GM23338 (cell line): ENCODE measurements at regions not wholly inside any gene's neighbourhood (a gene's known extent, or its start where the extent isn't known, plus 50 kb on each side); places are given as distances from the start of the nearest gene placed in this dataset.

ENCODE experiments used
- ATAC-seq: fragments of 200-7000 bp; cut with Tn5 transposase; 3 replicates; pipeline ENCODE4 v1.9.1; 2020
- DNase-seq: peaks from one replicate; pipeline ENCODE4 v3.0.0-alpha.2; 2015; ENCODE audit warnings: low spot score
- H2AFZ ChIP-seq: fragments of 200-600 bp; sonication (generic); 2 replicates; pipeline ENCODE4 v1.8.0; 2016; ENCODE audit warnings: antibody characterized with exemption, mild to moderate bottlenecking, moderate library complexity
- H3F3A ChIP-seq: fragments of 200-600 bp; sonication (generic); replicated peaks from 2 replicates; pipeline ENCODE4 v1.8.0; 2017; ENCODE audit warnings: antibody characterized with exemption, mixed run types, low read depth
- H3K27ac ChIP-seq: fragments of 200-600 bp; sonication (generic); 2 replicates; pipeline ENCODE4 v1.6.1; 2016; ENCODE audit warnings: low read depth
- H3K27me3 ChIP-seq: fragments of 200-600 bp; sonication (generic); 2 replicates; pipeline ENCODE4 v1.8.0; 2016; ENCODE audit warnings: mild to moderate bottlenecking, mixed run types, moderate library complexity; ENCODE audit not compliant: insufficient read depth
- H3K36me3 ChIP-seq: fragments of 200-600 bp; sonication (generic); 2 replicates; pipeline ENCODE4 v1.8.0; 2016; ENCODE audit warnings: mild to moderate bottlenecking; ENCODE audit not compliant: insufficient read depth
- H3K4me1 ChIP-seq: fragments of 200-600 bp; sonication (generic); 2 replicates; pipeline ENCODE4 v1.8.0; 2016; ENCODE audit warnings: mild to moderate bottlenecking, moderate library complexity; ENCODE audit not compliant: insufficient read depth
- H3K4me2 ChIP-seq: fragments of 200-600 bp; sonication (generic); 2 replicates; pipeline ENCODE4 v1.7.1; 2017; ENCODE audit warnings: mixed run types
- H3K4me3 ChIP-seq: fragments of 200-600 bp; sonication (generic); 2 replicates; pipeline ENCODE4 v1.6.1; 2016; ENCODE audit warnings: mixed run types
- H3K79me2 ChIP-seq: fragments of 200-600 bp; sonication (generic); replicated peaks from 2 replicates; pipeline ENCODE4 v1.8.0; 2017; ENCODE audit warnings: mild to moderate bottlenecking; ENCODE audit not compliant: insufficient read depth
- H3K9me2 ChIP-seq: fragments of 200-600 bp; sonication (generic); 2 replicates; pipeline ENCODE4 v1.8.0; 2017; ENCODE audit not compliant: insufficient read depth
- H4K20me1 ChIP-seq: fragments of 200-600 bp; sonication (generic); replicated peaks from 2 replicates; pipeline ENCODE4 v1.8.0; 2017; ENCODE audit warnings: mild to moderate bottlenecking; ENCODE audit not compliant: insufficient read depth
- H3K27ac Mint-ChIP-seq: 2 replicates; pipeline ENCODE4 v1.8.0; 2020; ENCODE audit warnings: inconsistent platforms, mild to moderate bottlenecking, moderate library complexity, mixed read lengths
- H3K27me3 Mint-ChIP-seq: 3 replicates; pipeline ENCODE4 v1.8.0; 2022; ENCODE audit warnings: low read depth, mild to moderate bottlenecking, moderate library complexity, mixed read lengths, inconsistent platforms; ENCODE audit not compliant: insufficient read depth, poor library complexity
- H3K36me3 Mint-ChIP-seq: 3 replicates; pipeline ENCODE4 v1.8.0; 2021; ENCODE audit warnings: low read depth, mild to moderate bottlenecking, inconsistent platforms, moderate library complexity, mixed read lengths
- H3K4me1 Mint-ChIP-seq: 3 replicates; pipeline ENCODE4 v1.8.0; 2020; ENCODE audit warnings: mild to moderate bottlenecking, inconsistent platforms, mixed read lengths
- H3K4me3 Mint-ChIP-seq: 3 replicates; pipeline ENCODE4 v1.8.0; 2021; ENCODE audit warnings: moderate library complexity, mild to moderate bottlenecking, inconsistent platforms, mixed read lengths
- H3K9me3 Mint-ChIP-seq: 3 replicates; pipeline ENCODE4 v1.8.0; 2020; ENCODE audit warnings: moderate library complexity, mild to moderate bottlenecking, inconsistent platforms, mixed read lengths
- CREB1 ChIP-seq: fragments of 250-450 bp; sonication (Bioruptor Pico); IDR thresholded peaks from 2 replicates; pipeline ENCODE4 v1.5.0; 2020; ENCODE audit warnings: low read depth, mild to moderate bottlenecking, moderate library complexity
- CTCF ChIP-seq, 2 experiments: fragments of 200-600 bp in 1 of 2; sonication (generic) in 1 of 2; conservative IDR thresholded peaks; 2 replicates each; pipeline versions ENCODE4 v1.5.1 to v1.6.1; 2016 to 2017; ENCODE audit warnings: antibody characterized with exemption in 2 of 2, low read depth in 2 of 2, mild to moderate bottlenecking in 2 of 2, moderate library complexity in 1 of 2
- EZH2 ChIP-seq: fragments of 200-600 bp; sonication (generic); IDR thresholded peaks from one replicate; pipeline ENCODE4 v1.8.0; 2017; ENCODE audit warnings: antibody characterized with exemption, mild to moderate bottlenecking, low read depth; ENCODE audit not compliant: unreplicated experiment
- EZH2phosphoT487 ChIP-seq: fragments of 200-600 bp; sonication (generic); IDR thresholded peaks from one replicate; pipeline ENCODE4 v1.8.1; 2018; ENCODE audit warnings: antibody characterized with exemption; ENCODE audit not compliant: unreplicated experiment
- JUNB ChIP-seq: IDR thresholded peaks from one replicate; pipeline ENCODE4 v1.6.1; 2016; ENCODE audit warnings: antibody characterized with exemption; ENCODE audit not compliant: unreplicated experiment
- STAT1 ChIP-seq: IDR thresholded peaks from one replicate; pipeline ENCODE4 v1.6.1; 2016; ENCODE audit warnings: antibody characterized with exemption; ENCODE audit not compliant: unreplicated experiment
- ZNF114 ChIP-seq: fragments of 250-450 bp; sonication (Bioruptor Pico); IDR thresholded peaks from 2 replicates; pipeline ENCODE4 v1.5.0; 2020; ENCODE audit warnings: mild to moderate bottlenecking, moderate library complexity
- ZNF462 ChIP-seq: fragments of 250-450 bp; sonication (Bioruptor Pico); IDR thresholded peaks from 2 replicates; pipeline ENCODE4 v1.5.0; 2020; ENCODE audit warnings: mild to moderate bottlenecking, moderate library complexity

- TF ChIP-seq CTCF (conservative IDR thresholded peaks at IDR 0.05; ENCODE audit: low read depth in 2 of 2) (no peak), JUNB (no peak), EZH2 (no peak), EZH2phosphoT487 (no peak), ZNF114 (CRISPR knock-in tag) (no peak), STAT1 (no peak), CREB1 (no peak)
Observed at GRCh38 chr20:22370137-22370536, 214.2 kb downstream of the FOXA2 start (continued).

GRCh38 chr20:22369100-22369499 lies 215.3 kb downstream of the FOXA2 start:
- H3K9me2 ChIP-seq, result no peaks in the 10 kb centered on the region
- no peaks in the 10 kb centered on the region for H3K36me3 ChIP-seq
- H3K27me3 Mint-ChIP-seq, result no peaks in the 10 kb centered on the region
- H3K4me3 Mint-ChIP-seq, result no peak overlapping the region
- no peak overlapping the region for H2AFZ ChIP-seq
- no peak overlapping the region for H3K27ac ChIP-seq
- no peaks in the 10 kb centered on the region for H3K27me3 ChIP-seq
- H3K9me3 Mint-ChIP-seq, result no peaks in the 10 kb centered on the region
- TF ChIP-seq ZNF114 (CRISPR knock-in tag) (no peak), ZNF462 (CRISPR knock-in tag) (no peak), CREB1 (no peak)
- DNase-seq (no peak), ATAC-seq (no peak)
- H4K20me1 ChIP-seq, result no peaks in the 10 kb centered on the region
- no peak overlapping the region for H3K4me3 ChIP-seq
- no peaks in the 10 kb centered on the region for H3K79me2 ChIP-seq
- H3K4me1 ChIP-seq, result peaks cover 10% of the 10 kb centered on the region; the same call in 1 of the 2 replicates
- no peak overlapping the region for H3K4me2 ChIP-seq
- H3K4me1 Mint-ChIP-seq, result peaks cover 11% of the 10 kb centered on the region
- no peaks in the 10 kb centered on the region for H3F3A ChIP-seq
- H3K27ac Mint-ChIP-seq, result no peak overlapping the region
- no peaks in the 10 kb centered on the region for H3K36me3 Mint-ChIP-seq
